G401 (cell line): ENCODE measurements at regions not wholly inside any gene's neighbourhood (a gene's known extent, or its start where the extent isn't known, plus 50 kb on each side); places are given as distances from the start of the nearest gene placed in this dataset.

ENCODE experiments used
- DNase-seq: peaks from one replicate; pipeline ENCODE4 v3.0.0-alpha.2; 2015; ENCODE audit warnings: low spot score
- in situ Hi-C: cut with HindIII; loops from 2 replicates; pipeline ENCODE4 v1.10.0; 2016; ENCODE audit warnings: low sequenced_read_pairs, mixed read lengths

DNA sequence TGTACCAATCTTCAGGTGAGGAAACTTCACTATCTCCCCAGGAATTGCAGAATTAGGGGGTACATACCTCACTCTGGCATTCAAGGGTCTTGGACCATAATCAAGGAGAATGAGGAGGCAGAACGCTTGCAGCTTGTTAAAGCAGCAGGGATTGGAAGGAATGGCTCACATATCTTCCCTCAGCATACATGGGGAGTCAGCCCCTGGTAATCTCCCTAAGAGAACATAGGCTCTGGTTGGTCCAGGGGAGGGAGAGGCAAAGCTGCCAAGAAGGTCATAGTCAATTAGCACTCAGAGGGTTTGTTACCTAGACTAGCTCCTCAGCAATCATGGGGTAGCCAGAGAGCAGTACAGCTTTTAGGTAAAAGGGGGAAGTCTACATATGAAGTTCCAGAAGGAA is 256.8 kb downstream of the INSC start:
- no peak for DNase-seq
- in situ Hi-C loops = no loop called here

DNA sequence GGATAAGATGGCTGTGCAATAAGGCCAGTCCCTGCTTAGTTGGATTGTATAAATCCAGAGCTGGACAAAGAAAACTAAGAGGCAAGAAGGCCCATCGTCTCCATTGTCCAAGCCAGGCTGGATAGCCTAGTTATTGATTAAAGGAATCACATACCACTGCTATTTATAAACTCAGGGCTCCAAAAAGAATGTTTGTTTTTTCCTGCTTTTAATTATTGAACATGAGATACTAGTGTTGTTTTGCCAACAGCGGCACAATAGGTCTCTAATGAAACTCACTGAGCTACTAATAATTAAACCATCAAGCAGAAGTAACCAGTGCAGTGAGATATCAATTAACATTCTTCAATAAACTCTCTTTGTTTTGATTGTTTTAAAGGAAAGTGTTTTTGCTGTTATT is 259.7 kb downstream of the INSC start:
- in situ Hi-C loops = no loop called here
- DNase-seq = no peak

DNA sequence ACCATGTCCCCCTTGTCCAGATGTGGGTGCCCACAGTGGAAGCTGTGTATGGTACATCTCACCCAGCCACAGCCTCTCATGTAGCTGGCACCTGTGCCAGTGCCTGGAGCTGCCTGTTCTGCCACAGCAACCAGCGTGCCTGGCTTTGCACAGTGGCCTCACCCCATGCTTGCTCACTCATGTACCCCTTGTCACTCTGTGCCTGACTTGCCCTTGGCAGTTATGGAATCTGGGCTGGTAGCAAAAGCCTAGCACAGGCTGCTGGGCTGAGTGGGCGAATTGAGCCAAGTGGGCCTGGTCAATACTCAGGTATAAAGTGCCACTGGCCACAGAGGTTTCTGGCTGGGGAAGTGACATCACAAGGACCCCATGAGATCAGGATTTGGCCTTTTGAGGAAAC is 264.2 kb downstream of the INSC start:
- DNase-seq = no peak
- in situ Hi-C loops = no loop called here

DNA sequence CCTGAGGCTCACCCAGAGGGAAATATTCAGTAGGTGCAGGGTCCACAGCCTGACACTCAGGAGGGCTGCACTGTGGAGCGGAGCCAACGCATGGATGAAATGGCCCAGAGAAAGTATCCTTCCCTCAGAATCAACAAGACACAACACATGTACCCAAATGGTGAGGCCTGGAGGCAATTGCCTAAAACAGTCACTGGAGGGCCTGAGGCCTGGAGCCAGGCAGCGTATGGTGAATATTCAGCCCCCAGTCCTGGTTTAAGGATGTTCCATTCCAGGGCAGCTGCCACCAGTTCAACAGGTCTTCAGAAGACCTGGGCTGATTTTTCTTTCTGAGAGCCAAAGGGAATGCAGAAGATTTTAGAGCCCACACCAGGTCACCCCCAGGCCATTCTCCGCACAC is 264.8 kb downstream of the INSC start:
- DNase-seq = no peak
- in situ Hi-C loops = no loop called here

DNA sequence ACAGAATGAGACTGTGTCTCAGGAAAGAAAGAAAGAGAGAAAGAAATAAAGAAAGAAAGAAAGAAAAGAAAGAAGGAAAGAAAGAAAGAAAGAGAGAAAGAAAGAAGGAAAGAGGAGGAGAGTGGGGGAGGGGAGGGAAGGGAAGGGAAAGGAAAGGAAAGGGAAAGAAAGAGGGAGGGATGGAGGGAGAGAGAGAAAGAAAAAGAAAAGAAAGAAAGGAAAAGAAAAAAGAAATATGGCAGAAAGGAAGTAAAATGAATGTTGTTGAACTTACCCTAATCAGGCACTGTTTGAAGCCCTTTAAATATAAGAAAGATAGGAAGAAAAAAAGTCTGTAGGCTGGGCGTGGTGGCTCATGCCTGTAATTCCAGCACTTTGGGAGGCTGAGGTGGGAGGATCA is 276.1 kb downstream of the INSC start:
- in situ Hi-C loops = no loop called here
- no peak for DNase-seq

DNA sequence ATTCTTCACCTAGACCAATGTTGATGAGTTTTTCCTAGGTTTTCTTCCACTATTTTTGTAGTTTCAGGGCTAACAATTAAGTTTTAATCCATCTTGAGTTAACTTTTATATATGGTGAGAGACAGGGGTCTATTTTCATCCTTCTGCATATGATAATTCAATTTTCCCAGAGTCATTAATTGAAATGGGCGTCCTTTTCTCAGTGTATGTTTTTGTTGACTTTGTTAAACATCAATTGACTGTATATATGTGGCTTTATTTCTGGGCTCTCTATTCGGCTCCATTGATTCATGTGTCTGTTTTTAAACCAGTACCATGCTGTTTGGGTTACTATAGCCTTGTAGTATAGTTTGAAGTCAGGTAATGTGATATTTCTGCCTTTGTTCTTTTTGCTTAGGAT is 282.1 kb downstream of the INSC start:
- no peak for DNase-seq
- in situ Hi-C loops = no loop called here

DNA sequence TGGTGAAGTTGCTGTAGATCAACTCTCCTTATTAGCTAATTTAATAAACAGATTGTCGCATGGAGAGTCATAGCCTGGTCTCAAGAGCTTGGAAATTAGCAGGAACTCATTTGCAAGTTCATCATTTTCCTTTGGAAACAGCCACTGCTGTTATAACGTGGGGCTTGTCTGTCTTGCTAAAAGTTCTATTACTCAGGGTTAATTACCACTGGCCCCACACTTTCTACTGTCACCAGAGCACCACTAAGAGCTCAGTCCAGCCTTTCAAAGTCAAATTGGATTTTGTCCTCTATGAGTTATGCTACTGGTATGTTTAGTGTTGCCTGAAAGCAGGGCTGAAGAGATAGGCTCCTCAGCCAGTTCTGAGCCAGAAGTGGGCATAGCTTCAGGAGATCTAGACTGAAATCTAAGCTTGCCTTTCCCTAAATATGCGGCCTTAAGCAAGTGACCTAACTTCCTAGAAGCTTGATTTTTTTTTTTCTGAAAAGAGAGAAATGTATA is 292.2 kb downstream of the INSC start:
- no peak for DNase-seq
- in situ Hi-C loops = no loop called here

DNA sequence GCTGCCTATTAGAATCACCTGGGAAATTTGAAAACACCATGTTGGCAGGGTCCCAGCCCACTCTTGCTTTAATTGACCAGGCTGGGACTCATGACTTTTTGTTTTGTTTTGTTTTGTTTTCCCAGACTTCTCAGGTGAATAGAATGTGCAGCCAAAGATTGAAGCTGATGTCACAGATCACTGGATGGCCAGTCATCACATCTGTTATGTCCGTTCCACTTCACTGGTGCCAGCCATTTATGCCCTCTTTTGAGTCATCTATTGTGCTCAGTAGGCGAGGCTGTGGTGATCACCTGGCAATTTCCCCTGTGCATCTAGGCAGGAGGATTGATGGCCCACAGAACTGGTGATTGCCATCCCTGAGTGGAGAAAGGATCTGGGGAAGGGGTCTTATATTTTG is 297.3 kb downstream of the INSC start:
- no peak for DNase-seq
- in situ Hi-C loops = no loop called here

DNA sequence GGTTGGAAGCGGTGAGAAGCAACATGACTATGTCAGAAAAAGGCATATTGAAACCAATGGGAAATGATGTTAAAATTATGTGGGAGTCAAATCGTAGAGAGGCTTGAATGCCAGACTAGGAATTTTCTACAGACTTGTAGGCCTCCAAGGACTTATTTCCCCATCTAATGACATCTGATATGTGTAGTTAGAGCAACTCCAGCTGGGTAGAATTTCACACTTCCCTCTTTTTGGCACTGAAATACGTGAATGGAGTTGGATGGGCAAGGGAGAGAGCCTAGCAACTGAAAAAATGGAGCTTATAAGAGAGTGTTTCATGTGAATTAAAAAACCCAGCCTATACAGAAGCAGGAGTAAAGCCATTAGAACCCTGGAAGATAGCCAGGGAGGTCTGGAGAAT is 304.2 kb downstream of the INSC start:
- in situ Hi-C loops = no loop called here
- DNase-seq = no peak

DNA sequence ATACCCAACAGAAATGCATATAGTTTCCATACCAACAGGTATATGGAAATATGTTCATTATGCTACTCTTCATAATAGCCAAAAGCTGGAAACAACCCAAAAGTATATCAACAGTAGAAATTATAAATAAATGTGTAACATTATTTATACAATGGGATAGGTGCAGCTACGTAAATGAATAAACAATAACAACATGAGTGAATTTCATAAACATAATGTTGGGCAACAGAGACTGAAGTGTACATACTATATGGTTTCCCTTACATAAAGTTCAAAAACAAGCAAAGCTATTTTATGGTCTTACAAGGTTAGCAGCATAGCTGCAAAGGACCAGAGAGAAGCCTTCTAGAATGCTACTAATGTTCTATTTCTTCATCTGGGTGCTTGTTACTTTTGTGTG is 305.0 kb downstream of the INSC start:
- no peak for DNase-seq
- in situ Hi-C loops = no loop called here

DNA sequence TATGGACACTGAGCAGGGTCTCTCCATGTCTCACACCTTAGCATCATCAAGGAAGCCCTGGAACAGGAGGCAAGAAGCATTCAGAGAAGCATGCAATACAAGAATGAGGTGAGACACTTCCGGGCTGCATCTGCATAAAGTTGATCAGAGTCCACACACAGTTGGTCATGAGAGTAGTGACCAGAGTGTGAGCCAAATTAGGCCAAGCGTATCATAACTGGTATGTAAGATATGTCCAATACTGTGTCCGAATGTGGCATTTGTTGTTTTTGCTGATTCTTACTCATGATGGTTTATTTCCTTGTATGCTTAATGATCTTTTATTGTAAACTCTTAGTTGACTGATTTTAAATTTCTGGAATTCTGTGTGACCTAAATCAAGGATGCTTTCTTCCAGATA is 315.7 kb downstream of the INSC start:
- DNase-seq = no peak
- in situ Hi-C loops = no loop called here

DNA sequence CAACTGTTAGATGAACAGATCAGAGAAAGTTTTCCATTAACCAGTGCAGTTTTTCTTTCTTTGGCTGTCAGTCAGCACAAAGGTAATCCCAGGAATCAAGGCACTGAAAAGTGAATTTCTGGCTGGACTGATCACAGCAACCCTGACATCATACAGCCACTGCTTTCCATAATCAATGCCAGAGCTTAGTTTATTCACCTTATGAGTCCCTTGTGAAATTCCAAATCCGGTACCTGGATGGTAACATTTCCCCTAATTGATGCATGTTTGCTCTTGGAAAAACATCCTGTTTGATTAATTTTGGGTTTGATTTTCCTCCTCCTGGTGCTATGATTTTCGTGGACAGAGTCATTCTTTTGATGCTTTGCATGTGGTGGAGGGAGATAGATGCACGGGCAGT is 319.8 kb downstream of the INSC start:
- in situ Hi-C loops = no loop called here

DNA sequence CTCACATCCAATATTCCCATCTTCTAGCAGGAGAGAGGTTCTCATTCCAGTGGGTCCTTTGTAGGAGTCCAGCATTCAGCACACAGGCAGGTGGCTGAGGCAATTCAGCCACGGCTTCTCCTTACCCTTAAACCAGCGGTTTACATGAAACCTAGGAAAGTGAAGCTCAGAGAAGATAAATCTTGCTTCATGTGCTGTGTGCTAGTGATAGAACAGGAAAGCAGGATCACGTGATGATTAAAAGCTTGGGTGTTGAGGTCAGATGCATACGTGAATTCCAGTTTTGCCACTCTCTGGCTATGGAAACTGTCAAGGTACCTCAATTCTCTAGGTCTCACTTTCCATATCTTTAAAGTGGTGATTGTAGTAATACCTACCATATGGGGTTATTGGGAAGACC is 331.6 kb downstream of the INSC start:
- DNase-seq = no peak
- in situ Hi-C loops = no loop called here

More for the DNA sequence above, 319.8 kb downstream of the INSC start:
- DNase-seq = no peak

DNA sequence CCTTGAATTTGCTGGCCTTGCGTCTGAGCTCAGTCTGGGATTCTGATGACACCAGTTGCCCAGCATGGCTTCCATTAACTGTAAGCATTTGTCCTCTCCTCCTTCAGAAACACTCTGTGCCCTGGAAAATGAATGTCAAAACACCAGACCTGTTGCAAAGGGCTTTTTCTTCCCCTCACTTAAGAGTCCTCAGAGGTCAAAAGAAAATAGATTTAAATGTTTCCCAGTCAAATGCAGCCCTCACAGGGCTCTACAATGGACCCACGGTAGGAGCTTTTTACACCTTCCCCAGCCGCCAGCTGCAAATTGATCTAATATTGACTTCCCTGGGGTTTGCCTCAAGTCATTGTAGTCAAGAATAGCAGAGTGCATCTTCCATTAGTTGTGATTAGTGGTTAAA is 332.2 kb downstream of the INSC start:
- in situ Hi-C loops = no loop called here

DNA sequence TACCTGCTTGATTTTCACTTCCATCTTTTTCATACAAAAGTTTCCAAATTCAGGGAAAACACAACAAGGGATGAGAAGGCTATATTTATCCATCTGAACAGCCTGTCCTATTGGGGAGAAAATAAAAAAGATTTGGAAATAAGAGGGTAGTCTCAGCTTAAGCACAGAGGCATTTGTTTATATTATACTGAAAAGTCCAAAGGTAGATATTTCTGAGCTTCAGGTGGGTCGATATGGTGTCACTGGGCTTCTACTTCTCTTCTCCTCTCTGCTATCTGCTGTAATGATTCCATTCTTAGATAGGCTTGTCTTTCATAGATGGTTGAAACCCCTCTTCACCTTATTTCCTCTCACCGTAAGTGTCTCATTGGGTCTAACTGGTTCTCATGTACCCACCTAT is 337.0 kb downstream of the INSC start:
- DNase-seq = no peak
- in situ Hi-C loops = no loop called here

More for the DNA sequence above, 332.2 kb downstream of the INSC start:
- no peak for DNase-seq

DNA sequence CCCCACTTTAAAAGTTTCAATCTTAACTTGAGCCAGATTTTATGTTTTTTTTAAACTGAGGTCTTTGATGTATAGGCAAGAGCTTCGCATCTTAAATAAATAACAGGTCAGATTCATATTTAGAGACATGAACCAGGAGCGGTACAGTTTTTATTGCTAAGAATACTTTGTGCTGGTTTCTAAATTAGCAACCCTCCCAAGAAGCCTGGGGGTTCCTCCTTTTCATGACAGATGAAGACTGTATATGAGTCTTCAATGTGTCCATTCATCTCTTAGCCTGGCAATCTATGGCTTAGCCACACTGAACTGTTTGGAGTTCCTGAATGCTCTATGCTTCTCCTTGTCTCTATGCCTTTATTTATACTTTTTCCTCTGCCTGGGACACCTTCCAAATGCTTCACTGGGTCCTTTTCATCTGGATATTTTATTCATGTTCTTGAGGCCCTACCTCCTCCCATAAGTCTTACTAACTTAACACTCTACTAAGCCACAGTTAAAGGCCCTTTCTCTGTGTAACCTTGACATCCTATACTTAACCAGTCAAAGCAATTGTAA is 338.6 kb downstream of the INSC start:
- in situ Hi-C loops = no loop called here
- no peak for DNase-seq

DNA sequence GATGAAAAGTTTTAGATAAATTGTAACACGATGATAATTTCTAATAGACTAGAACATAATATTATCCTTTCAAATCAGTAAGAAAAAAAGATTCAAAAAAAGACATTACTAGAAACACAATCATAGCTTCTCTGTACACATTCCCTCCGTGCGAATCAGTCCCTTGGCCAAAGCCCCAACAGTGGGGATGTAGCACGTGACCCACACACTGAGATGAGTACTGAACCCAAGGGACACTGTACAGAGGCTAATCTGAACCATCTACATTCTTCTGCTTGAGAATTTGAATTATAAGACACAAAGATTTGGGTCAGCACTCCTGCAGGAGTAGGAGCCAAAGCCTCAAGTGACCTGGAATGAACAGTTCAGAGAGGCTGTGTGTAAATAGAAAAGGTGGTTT is 353.7 kb downstream of the INSC start:
- in situ Hi-C loops = no loop called here
- DNase-seq = no peak

DNA sequence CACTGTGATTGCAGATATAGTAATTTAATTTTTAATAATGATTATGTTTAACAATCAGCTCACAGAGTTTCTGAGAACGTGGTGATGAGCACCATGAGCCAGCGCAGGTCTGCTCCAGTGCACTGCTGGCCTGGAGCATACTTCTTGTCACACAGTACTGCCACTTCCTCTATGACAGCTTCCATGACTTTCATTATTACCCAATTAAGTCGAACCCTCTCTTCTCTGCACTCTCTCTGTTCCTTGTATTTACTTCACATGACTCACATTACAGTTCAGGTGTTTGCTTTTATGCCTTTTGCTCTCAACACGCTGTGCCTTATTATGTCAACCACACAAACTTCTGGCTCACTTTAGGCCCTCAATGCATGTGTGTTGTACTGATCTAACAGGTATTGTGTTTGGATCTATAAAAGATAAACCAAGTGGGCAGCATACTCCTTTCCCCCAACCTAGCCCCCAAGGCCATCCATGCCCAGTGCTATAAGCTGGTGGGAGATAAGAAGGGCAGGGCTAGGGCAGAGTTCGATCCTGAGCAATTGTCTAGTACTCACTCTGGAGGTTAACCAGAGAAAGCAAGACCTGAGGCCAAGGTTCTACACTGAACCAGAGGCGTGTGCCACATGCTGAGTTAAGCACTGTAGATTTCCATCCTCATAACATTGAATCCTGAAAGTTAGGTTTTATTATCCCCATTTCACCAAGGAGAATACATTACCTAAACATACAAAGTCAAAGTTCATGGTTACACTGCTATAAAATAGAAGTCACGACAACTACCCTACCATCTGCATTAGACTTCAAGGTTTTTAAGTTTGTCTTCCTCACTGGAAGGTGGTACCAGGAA is 356.5 kb downstream of the INSC start:
- in situ Hi-C loops = no loop called here
- DNase-seq = no peak

DNA sequence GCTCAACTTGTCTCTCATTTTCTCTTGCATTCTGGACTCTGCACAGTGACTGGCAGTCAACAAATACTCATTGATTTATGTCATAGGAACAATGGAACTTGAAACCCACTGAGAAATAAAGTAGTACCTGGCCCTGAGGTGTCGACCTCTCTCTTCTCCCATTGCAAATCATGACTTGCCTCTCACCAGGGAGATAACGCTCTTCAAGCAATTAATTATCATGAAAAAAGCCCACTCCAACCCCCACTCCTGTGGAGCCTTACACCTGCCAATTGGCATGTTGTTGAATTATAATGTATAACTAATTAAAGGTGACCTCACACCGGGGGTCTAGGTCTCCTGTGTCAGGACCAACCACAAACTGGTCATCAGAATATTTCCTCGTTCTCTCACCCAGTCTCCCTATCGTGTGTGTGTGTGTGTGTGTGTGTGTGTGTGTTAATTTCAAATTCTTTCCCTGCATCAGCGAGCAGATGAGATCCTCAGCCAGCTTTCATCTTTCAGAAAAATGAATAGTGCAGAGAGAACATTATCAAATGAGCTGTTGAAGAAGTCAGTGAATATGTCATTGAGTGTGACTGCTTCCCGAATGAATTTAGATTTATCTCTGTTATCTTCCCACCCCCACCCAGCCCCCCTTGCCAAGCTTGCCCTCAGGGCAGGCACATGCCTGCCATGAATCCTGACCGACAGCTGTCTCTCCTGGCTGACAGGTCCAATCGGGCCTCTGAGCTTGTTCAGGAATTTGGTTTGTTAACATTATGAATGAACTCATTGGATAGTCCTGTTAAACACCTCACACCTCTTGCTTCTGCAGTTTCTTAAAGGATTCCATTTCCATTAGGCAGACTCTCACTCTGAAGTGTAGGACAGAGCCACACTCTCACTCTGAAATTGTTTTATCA is 357.4 kb downstream of the INSC start:
- no peak for DNase-seq
- in situ Hi-C loops = no loop called here
